Transverse colon (tissue), 4 donors: ENCODE measurements at regions not wholly inside any gene's neighbourhood (a gene's known extent, or its start where the extent isn't known, plus 50 kb on each side); places are given as distances from the start of the nearest gene placed in this dataset.

Experiments
- DNase-seq: peaks from one replicate; pipeline ENCODE4 v3.0.0-alpha.2; 2019
- H3K27ac ChIP-seq, 4 donors: fragments of 200-600 bp; sonication (generic); 2 replicates each; pipeline ENCODE4 v1.5.1; 2016 to 2018; ENCODE audit warnings: inconsistent platforms in 4 of 4
- H3K27me3 ChIP-seq: fragments of 200-600 bp; sonication (generic); 2 replicates; pipeline ENCODE4 v1.5.1; 2017; ENCODE audit warnings: inconsistent platforms
- H3K36me3 ChIP-seq, 4 donors: fragments of 200-600 bp; sonication (generic); 2 replicates each; pipeline ENCODE4 v1.5.1; 2017 to 2019; ENCODE audit warnings: inconsistent platforms in 4 of 4
- H3K4me1 ChIP-seq, 4 donors: fragments of 200-600 bp; sonication (generic); 2 replicates each; pipeline ENCODE4 v1.5.1; 2017 to 2020; ENCODE audit warnings: inconsistent platforms in 4 of 4
- H3K4me3 ChIP-seq, 4 donors: fragments of 200-600 bp; sonication (generic); 1 replicate in 1 of 4; 2 replicates in 3 of 4; pipeline versions ENCODE4 v1.5.1 to v1.6.1; 2017 to 2019; ENCODE audit warnings: inconsistent platforms in 4 of 4
- H3K9me3 ChIP-seq, 2 donors: fragments of 200-600 bp; sonication (generic); 2 replicates each; pipeline ENCODE4 v1.5.1; 2017 to 2019; ENCODE audit warnings: inconsistent platforms in 2 of 2
- CTCF ChIP-seq, 5 experiments: fragments of 200-600 bp in 3 of 5; fragments of 450-650 bp in 2 of 5; sonication (generic) in 3 of 5; IDR thresholded peaks; 1 replicate in 2 of 5; 2 replicates in 3 of 5; pipeline ENCODE4 v1.5.1; 2016 to 2017; ENCODE audit warnings: antibody characterized with exemption in 5 of 5, inconsistent platforms in 3 of 5, mild to moderate bottlenecking in 2 of 5, moderate library complexity in 1 of 5
- EP300 ChIP-seq: sonication (generic); formaldehyde crosslinking; IDR thresholded peaks from one replicate; pipeline ENCODE4 v1.6.1; 2017; ENCODE audit warnings: antibody characterized with exemption, low read depth
- POLR2A ChIP-seq: fragments of 450-650 bp; IDR thresholded peaks from one replicate; pipeline ENCODE4 v1.6.1; 2016; ENCODE audit warnings: antibody characterized with exemption, mild to moderate bottlenecking, moderate library complexity
- POLR2AphosphoS5 ChIP-seq, 3 donors: sonication (generic); formaldehyde crosslinking; IDR thresholded peaks; one replicate each; pipeline ENCODE4 v1.6.1; 2016; ENCODE audit warnings: antibody characterized with exemption in 3 of 3
- WGBS, 2 donors: methylation state at CpG; one replicate each; pipeline ENCODE4 v1.1.5; 2018; ENCODE audit warnings: low coverage in 1 of 2; 5-methylcytosine and 5-hydroxymethylcytosine counted together
- in situ Hi-C, 4 donors: fragments of 200-750 bp; cut with MboI; loops; one replicate each; pipeline versions ENCODE4 v1.15.0 to v1.15.1; 2017; ENCODE audit warnings: low sequenced_read_pairs in 3 of 4, low pct_ligation_motif_present in 1 of 4, low pct_unique_long_range_greater_than_20kb in 1 of 4
- intact Hi-C: fragments of 100-400 bp; cut with DNase I; formaldehyde crosslinking; loops from one replicate; pipeline ENCODE4 v1.15.1; 2023; ENCODE audit warnings: low total_unique reads

- no peak for DNase-seq
- 70 to 71% methylated on average over 3 of the region's 3 CpGs for WGBS, 2 donors
Observed at GRCh38 chr4:157886645-157887044, 286.2 kb downstream of the GASK1B start.

GRCh38 chr4:157885811-157886210, 287.0 kb downstream of the GASK1B start:
- no peak overlapping the region for H3K4me3 ChIP-seq
- WGBS, 2 donors: 36 to 54% methylated on average over 3 of the region's 3 CpGs
- in situ Hi-C loops (no loop called here), intact Hi-C loops (no loop called here)
- no peak overlapping the region for H3K27ac ChIP-seq
- no peaks in the 10 kb centered on the region for H3K9me3 ChIP-seq
- no peaks in the 10 kb centered on the region for H3K27me3 ChIP-seq
- TF ChIP-seq POLR2AphosphoS5 (IDR thresholded peaks at IDR 0.05) (no peak), EP300 (no peak), CTCF (IDR thresholded peaks at IDR 0.05) (no peak), POLR2A (no peak)
- H3K36me3 ChIP-seq: no peaks in the 10 kb centered on the region
- DNase-seq: no peak
- H3K4me1 ChIP-seq: no peaks in the 10 kb centered on the region

More at GRCh38 chr4:157886645-157887044, 286.2 kb downstream of the GASK1B start:
- TF ChIP-seq CTCF (IDR thresholded peaks at IDR 0.05): no peak
- no peak for TF ChIP-seq EP300
- TF ChIP-seq POLR2A: no peak
- no peak for TF ChIP-seq POLR2AphosphoS5 (IDR thresholded peaks at IDR 0.05)
- intact Hi-C loops (no loop called here), in situ Hi-C loops (no loop called here)
- Histone ChIP-seq H3K36me3 (no peaks in the 10 kb centered on the region), H3K27ac (no peak overlapping the region), H3K9me3 (no peaks in the 10 kb centered on the region), H3K4me3 (no peak overlapping the region), H3K27me3 (no peaks in the 10 kb centered on the region), H3K4me1 (no peaks in the 10 kb centered on the region)

GRCh38 chr4:157882901-157883300, 289.9 kb downstream of the GASK1B start:
- Histone ChIP-seq H3K27ac (no peak overlapping the region), H3K4me1 (no peaks in the 10 kb centered on the region), H3K27me3 (no peaks in the 10 kb centered on the region), H3K4me3 (no peak overlapping the region), H3K9me3 (no peaks in the 10 kb centered on the region), H3K36me3 (no peaks in the 10 kb centered on the region)
- intact Hi-C loops: no loop called here
- no peak for DNase-seq
- in situ Hi-C loops: no loop called here
- TF ChIP-seq EP300 (no peak), POLR2AphosphoS5 (IDR thresholded peaks at IDR 0.05) (no peak), CTCF (IDR thresholded peaks at IDR 0.05) (no peak), POLR2A (no peak)

- no peak overlapping the region for H3K4me3 ChIP-seq
- no peaks in the 10 kb centered on the region for H3K9me3 ChIP-seq
- no peak for DNase-seq
- intact Hi-C loops (no loop called here), in situ Hi-C loops (no loop called here)
- no peak for TF ChIP-seq POLR2A
- no peak for TF ChIP-seq EP300
- no peak for TF ChIP-seq CTCF (IDR thresholded peaks at IDR 0.05)
- TF ChIP-seq POLR2AphosphoS5 (IDR thresholded peaks at IDR 0.05): no peak
- 61 to 79% methylated on average over 2 of the region's 2 CpGs for WGBS, 2 donors
- H3K36me3 ChIP-seq: no peaks in the 10 kb centered on the region
- H3K27ac ChIP-seq: no peak overlapping the region
- H3K4me1 ChIP-seq: no peaks in the 10 kb centered on the region
- no peaks in the 10 kb centered on the region for H3K27me3 ChIP-seq
Observed at GRCh38 chr4:157880761-157881160, 292.1 kb downstream of the GASK1B start.
